BJ (cell line): ENCODE measurements at regions not wholly inside any gene's neighbourhood (a gene's known extent, or its start where the extent isn't known, plus 50 kb on each side); places are given as distances from the start of the nearest gene placed in this dataset.

ENCODE experiments used
- CTCF ChIA-PET: fragments of 350-600 bp; formaldehyde crosslinking; extraction: SDS; loops from one replicate; lab custom pipeline; 2021; ENCODE audit warnings: antibody characterized with exemption, inconsistent platforms; lab: Yijun Ruan, JAX
- POLR2A ChIA-PET: fragments of 300-600 bp; sonication (Branson Sonifier 250); formaldehyde crosslinking; extraction: SDS; loops from one replicate; lab custom pipeline; 2021; ENCODE audit warnings: antibody characterized with exemption; lab: Charles Lee
- DNase-seq: peaks from one replicate; pipeline ENCODE4 v3.0.0-alpha.2; 2011; ENCODE audit warnings: low read depth
- H3K27me3 ChIP-seq: 2 replicates; pipeline ENCODE4 v1.6.0; 2011; ENCODE audit warnings: low read length; ENCODE audit not compliant: control insufficient read depth, insufficient read depth
- H3K36me3 ChIP-seq: 2 replicates; pipeline ENCODE4 v1.5.1; 2011; ENCODE audit warnings: low read length; ENCODE audit not compliant: control insufficient read depth, insufficient read depth
- H3K4me3 ChIP-seq: 2 replicates; pipeline ENCODE4 v1.5.1; 2011; ENCODE audit warnings: low read depth, mild to moderate bottlenecking, control low read depth, low read length
- CTCF ChIP-seq: IDR thresholded peaks from 2 replicates; pipeline ENCODE4 v1.5.1; 2011; ENCODE audit warnings: low read depth, mild to moderate bottlenecking, control low read depth, inconsistent platforms, low read length, moderate library complexity; ENCODE audit not compliant: insufficient read depth

GRCh38 chr12:25690996-25691864 lies 138.1 kb upstream of the LMNTD1 start:
- no peaks in the 10 kb centered on the region for H3K36me3 ChIP-seq
- TF ChIP-seq CTCF = no peak
- POLR2A ChIA-PET = no interaction called here
- CTCF ChIA-PET = no interaction called here
- no peak overlapping the region for H3K4me3 ChIP-seq
- H3K27me3 ChIP-seq = no peaks in the 10 kb centered on the region
- no peak for DNase-seq

- H3K4me3 ChIP-seq = no peak overlapping the region
- no peak for TF ChIP-seq CTCF
- POLR2A ChIA-PET = no interaction called here
These were observed 138.7 kb upstream of the LMNTD1 start for GRCh38 chr12:25691865-25692114.

GRCh38 chr12:25692115-25693035 lies 139.3 kb upstream of the LMNTD1 start:
- no peak for TF ChIP-seq CTCF
- Histone ChIP-seq H3K4me3 (no peak overlapping the region), H3K36me3 (no peaks in the 10 kb centered on the region), H3K27me3 (no peaks in the 10 kb centered on the region)
- ChIA-PET POLR2A (no interaction called here), CTCF (interaction anchor here (0.8 to 1.4 kb wide), 2 partner anchors 9 to 10 kb away, joined by 3 read pairs; no protein-coding TSS in a partner anchor)
- peak; percentile 80 for DNase-seq

More at GRCh38 chr12:25691865-25692114, 138.7 kb upstream of the LMNTD1 start:
- DNase-seq = no peak
- Histone ChIP-seq H3K27me3 (no peaks in the 10 kb centered on the region), H3K36me3 (no peaks in the 10 kb centered on the region)
- CTCF ChIA-PET = interaction anchor here (0.8 kb wide), 1 partner anchor 10 kb away, joined by 3 read pairs; no protein-coding TSS in a partner anchor

- POLR2A ChIA-PET = no interaction called here
- Histone ChIP-seq H3K27me3 (no peaks in the 10 kb centered on the region), H3K4me3 (no peak overlapping the region), H3K36me3 (no peaks in the 10 kb centered on the region)
- TF ChIP-seq CTCF = no peak
- CTCF ChIA-PET = no interaction called here
- DNase-seq = peak; percentile 86
These were observed 141.0 kb upstream of the LMNTD1 start for GRCh38 chr12:25694072-25694471.

- H3K36me3 ChIP-seq = no peaks in the 10 kb centered on the region
- no peak for TF ChIP-seq CTCF
- DNase-seq = no peak
- no peak overlapping the region for H3K4me3 ChIP-seq
- no peaks in the 10 kb centered on the region for H3K27me3 ChIP-seq
- ChIA-PET POLR2A (no interaction called here), CTCF (no interaction called here)
These were observed 142.5 kb upstream of the LMNTD1 start for GRCh38 chr12:25695574-25695973.
